ENCODE measurements at regions not wholly inside any gene's neighbourhood (a gene's known extent, or its start where the extent isn't known, plus 50 kb on each side); places are given as distances from the start of the nearest gene placed in this dataset.
"Not testable (repeated sequence)": the region's sequence is repeated elsewhere in the genome, so short reads cannot be mapped to it uniquely, and the experiment has no call there.

DNA sequence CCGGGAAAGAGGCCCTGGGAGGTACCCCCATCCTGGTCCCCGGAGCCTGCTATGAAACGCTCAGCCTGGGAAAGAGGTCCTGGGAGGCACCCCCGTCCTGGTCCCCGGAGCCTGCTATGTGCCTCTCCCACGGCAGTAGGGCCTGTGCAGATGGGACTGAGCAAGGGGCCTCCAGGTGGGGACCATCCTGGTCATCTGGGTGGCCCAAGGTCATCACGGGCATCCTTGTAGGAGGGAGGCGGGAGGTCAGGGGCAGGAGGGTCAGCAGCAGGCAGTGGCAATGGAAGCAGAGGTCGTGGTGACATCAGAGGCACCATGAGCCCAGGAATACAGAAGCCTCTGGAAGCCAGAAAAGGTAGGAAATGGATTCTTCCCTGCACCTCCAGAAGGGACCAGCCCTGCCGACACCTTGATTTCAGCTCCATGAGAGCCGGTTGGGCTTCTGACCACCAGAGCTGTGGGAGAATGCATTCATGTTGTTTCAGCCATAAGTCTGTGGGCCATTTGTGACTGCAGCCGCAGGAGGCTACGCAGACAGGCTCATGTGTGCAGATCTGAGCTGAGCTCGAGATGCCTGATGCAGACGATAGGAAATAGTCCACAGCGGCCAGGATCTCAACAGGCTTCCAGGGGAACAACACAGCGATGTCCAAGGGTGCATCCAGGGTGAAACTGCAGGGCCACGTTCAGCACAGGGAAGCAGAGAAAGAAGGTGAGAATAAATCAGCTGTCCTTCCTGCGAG, 190.7 kb downstream of the LAT start:
- not testable (repeated sequence) for H3K4me3 ChIP-seq (ENCODE audit: low read length); DNase-seq (ENCODE audit: low read depth)

DNA sequence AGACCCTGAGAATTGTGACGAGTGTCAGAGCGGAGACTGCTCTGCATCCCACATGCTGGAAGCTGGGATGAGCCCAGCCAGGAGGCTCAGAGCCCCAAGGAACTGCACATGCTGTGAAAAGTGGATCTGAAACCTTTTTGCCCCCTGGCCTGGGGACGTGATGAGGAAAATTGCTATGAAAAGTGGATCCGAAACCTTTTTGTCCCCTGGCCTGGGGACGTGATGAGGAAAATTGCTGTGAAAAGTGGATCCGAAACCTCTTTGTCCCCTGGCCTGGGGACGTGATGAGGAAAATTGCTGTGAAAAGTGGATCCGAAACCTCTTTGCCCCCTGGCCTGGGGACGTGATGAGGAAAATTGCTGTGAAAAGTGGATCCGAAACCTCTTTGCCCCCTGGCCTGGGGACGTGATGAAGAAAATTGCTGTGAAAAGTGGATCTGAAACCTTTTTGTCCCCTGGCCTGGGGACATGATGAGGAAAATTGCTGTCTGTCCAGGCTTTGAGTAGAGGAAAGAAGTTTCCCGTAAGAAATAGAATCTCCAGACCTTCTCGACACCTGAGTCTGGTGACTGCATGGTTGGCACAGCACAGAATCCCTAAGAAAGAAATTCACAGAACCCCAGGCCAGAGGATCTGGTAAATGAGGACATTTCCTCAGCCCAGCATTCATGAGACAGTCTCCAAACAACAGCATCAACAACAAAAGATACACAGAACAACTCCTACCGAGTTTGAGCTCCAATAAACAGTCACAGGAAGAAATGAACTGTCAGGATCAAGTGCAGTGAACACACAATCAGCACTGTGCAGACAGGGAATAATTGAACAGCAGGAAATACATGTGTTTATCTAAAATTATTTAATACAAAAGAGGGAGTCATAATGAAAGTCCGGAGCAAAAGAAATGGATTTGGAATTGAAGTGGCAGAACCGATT, 188.8 kb downstream of the LAT start:
- not testable (repeated sequence) for H3K4me3 ChIP-seq (ENCODE audit: low read length); DNase-seq (ENCODE audit: low read depth)

DNA sequence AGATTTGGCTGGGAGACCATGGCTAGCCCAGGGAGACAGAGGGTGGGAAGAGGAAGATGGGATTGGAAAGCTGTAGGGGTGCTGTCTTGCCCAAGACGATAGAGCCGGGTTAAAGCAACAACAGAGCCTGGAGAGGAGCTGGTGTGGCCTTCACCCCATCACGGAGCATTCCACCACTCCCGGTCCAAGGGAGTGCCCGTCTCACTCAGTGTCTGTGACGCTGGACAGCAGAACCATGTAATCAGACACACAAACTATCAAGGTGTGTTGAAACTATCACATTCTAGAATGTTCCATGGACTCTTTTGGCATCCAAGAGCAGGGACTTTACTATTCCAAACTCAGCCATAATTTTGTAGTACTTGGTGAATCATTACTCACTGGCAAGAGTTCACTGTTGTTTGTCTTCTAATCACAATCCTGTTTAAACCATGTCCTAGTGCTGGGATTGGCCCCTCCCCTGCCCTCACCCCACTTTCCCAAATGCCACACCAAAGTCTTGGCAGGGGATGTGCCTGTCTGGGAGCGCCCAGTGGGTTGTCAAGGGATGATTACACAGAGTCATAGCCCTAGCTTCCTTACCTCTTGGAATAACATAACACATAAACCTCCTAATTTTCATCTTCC, 187.4 kb downstream of the LAT start:
- not testable (repeated sequence) for DNase-seq (ENCODE audit: low read depth); H3K4me3 ChIP-seq (ENCODE audit: low read length)

DNA sequence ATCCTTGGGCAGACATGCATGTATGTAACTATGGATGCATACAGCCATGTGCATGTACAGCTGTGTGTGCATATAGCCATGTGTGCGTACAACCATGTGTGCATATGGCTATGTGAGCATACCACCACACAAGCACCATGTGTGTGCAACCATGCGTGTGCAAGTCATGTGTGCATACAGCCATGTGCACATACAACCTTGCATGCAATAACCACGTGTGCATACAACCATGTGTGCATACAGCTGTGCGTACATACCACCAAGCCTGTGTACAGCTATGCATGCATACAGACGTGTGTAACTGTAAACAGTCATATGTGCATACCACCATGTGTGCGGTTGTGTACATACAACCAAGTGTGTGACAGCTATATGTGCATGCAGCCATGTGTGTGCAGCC, 186.4 kb downstream of the LAT start:
- not testable (repeated sequence) for H3K4me3 ChIP-seq (ENCODE audit: low read length); DNase-seq (ENCODE audit: low read depth)

DNA sequence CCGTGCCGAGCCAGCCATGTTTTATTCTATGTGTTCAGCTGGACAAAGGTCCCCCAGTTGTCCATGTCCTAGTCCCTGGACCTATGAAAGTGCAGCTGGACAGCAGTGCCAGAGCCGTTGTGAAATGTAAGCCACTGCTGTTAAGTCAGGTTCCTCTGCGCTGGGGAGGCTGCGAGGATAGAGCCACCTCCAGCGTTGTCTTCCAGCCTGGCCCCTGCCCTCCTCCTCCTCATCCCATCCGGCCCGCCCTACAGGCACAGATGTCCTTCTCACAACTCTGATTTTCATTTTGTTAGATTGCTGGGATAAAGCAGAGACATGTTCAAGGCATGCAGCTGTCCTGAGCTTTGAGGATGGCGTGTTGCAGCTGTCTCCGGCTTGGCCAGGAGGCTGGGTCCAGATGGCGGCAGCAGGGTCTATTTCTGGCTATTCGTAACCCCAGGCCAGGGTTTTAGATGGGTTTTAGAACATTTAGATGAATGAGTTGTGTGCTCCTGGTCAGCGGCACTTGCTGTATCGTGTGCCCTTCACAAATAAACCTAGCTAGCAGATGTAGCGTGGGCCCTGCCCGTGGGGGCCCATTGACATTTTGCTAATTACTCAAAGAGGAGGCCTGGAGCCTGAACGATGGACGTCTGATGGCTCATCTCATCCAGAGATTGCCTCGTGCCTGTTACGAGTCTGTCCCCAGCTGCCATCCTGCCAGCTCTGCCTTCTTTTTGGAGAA, 185.7 kb downstream of the LAT start:
- not testable (repeated sequence) for H3K4me3 ChIP-seq (ENCODE audit: low read length)
- peak; percentile 28 for DNase-seq (ENCODE audit: low read depth)

DNA sequence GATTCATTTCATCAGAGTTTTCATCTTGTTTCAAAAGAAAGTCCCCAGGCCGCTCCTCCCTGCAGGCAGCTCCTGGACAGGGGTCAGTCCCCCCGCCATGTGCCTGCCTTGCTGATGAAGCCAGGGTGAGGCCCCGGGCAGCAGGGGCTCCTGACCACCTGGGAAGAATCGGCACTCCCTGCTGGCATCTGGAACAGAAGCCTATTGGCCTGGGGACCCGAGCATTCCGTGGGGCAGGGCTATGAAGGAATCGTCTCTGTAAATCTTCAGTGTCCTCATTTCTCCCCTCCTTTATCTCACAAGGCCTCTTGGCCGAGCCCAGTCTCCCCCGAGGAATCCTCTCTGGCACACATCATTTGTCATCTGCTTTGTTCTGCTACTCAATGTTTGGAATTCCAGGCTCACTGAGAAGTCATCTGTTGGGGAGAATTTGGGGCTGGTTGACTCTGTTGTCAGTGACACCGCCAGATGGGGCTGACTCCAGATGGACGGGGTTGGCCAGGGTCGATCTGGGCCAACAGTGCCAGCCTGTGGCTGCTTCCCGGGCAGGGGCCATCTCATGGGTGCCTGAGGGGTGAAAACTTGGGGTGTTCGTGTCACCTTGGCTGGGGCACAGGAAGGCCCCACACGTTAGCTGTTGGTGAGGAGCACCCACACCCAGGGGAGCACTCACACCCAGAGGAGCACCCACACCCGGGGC, 184.6 kb downstream of the LAT start:
- peak; percentile 82 for DNase-seq (ENCODE audit: low read depth)
- TF ChIP-seq, protein P1, sequence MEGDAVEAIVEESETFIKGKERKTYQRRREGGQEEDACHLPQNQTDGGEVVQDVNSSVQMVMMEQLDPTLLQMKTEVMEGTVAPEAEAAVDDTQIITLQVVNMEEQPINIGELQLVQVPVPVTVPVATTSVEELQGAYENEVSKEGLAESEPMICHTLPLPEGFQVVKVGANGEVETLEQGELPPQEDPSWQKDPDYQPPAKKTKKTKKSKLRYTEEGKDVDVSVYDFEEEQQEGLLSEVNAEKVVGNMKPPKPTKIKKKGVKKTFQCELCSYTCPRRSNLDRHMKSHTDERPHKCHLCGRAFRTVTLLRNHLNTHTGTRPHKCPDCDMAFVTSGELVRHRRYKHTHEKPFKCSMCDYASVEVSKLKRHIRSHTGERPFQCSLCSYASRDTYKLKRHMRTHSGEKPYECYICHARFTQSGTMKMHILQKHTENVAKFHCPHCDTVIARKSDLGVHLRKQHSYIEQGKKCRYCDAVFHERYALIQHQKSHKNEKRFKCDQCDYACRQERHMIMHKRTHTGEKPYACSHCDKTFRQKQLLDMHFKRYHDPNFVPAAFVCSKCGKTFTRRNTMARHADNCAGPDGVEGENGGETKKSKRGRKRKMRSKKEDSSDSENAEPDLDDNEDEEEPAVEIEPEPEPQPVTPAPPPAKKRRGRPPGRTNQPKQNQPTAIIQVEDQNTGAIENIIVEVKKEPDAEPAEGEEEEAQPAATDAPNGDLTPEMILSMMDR (conservative IDR thresholded peaks at IDR 0.05; ENCODE audit: low read length) = 0 out of 2 replicates have a peak, but pooled peaks have one; percentile 1

DNA sequence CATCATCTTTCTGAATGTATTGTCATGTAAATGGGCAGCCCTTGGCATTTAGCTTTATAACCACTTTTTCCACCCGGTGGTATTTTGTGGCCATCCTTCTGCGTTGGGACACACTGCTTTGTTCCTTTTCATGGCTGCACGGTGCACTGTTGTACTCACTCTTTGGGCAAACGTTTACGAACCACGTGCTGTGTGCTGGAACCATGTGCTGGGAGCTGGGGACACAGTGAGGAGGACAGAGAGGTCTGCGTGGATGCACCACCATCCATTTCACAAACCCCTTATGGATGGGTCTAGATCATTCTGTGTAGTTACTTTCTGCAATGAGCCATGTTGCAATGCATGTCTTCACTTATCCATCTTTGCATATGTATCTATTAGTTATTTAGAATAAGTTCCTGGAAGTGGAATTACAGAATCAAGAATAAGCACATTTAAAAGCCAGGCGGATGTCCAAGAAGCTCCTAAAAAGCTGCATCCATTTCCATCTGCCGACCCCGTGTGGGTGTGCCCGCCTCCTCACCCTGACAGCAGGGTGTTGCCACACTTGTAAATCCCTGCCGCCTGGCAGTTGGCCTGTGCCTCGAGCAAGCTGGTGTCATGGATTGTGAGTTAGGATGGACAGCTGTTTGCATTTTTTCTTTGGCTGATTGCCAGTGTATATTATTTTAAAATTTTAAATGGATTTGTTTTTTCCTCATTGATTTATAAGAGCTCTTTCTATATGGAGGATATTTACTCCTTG, 183.8 kb downstream of the LAT start:
- H3K4me3 ChIP-seq (ENCODE audit: low read length) = not testable (repeated sequence)
- DNase-seq (ENCODE audit: low read depth) = peak; percentile 32

More for the DNA sequence above, 184.6 kb downstream of the LAT start:
- not testable (repeated sequence) for H3K4me3 ChIP-seq (ENCODE audit: low read length)

DNA sequence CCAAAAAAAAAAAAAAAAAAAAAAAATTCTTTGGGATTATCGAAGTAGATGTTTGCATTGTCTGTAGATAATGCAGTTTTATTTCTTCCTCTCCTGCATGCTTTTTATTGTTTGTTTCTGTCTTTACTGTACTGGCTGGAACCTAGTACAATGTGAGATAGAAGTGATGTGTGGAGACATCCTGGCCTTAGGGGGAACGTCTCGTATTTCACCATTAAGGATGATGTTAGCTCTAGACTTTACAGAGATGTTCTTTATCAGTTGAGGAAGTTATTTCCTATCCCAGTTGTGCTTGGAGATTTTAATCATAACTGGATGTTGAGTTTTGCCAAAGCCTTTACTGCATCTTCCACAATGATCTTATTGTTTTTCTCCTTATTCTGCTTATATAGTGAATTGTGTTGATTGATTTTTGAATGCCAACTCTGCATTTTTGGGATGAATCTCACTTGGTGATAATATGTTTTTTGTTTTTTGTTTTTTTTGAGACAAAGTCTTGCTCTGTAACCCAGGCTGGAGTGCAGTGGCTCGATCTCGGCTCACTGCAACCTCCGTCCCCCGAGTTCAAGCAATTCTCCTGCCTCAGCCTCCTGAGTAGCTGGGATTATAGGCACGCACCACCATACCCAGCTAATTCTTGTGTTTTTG, 179.7 kb downstream of the LAT start:
- DNase-seq (ENCODE audit: low read depth); H3K4me3 ChIP-seq (ENCODE audit: low read length): not testable (repeated sequence)

DNA sequence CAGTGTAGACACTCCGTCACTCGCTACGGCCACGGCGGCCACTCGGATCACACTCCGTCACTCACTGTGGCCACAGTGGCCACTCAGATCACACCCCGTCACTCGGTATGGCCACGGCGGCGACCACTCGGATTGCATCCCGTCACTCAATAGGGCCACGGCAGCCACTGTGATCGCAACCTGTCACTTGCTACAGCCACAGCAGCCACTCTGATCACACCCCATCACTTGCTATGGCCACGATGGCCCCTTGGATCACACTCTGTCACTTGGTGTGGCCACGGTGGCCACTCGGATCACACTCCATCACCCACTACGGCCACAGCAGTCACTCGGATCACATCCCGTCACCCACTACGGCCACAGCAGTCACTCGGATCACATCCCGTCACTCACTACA, 175.3 kb downstream of the LAT start:
- not testable (repeated sequence) for H3K4me3 ChIP-seq (ENCODE audit: low read length); DNase-seq (ENCODE audit: low read depth)

DNA sequence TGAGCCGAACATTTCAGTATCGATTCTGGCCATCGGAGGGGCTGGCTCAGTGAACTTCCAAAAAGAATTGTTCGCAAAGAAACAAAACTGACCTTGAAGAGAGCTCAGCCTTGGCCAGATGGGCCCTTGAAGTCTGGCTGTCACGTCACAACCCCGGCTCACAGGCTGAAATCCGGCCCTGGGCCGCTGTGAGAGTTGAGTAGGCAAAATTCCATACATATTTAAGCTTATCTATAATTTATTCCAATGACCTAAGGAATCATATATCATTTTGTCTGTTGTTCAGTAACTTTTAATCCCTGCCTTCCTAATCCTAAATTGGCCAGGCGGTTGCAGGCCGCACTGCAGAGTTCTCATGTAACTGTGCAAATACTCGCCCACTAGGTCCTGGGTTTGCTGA, 174.8 kb downstream of the LAT start:
- not testable (repeated sequence) for H3K4me3 ChIP-seq (ENCODE audit: low read length); DNase-seq (ENCODE audit: low read depth)

DNA sequence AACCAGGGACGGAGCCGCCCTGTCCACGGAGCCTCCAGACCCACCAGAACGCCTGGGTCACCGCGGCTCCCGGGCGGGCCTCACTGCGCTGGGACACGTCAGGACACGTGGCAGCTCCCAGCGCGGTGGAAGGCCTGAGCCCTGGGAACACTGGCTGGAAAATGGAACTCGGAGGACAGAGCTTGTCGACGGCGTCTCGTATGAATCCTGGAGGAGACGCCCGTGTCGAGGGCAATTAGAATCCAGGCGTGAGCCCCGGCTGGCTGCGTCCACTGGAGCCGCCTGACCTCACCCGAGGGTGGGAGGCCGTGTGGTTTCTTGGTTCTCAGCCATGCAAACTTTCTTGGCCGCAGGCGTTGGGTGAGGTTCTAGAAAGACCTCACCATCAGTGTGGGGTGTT, 173.9 kb downstream of the LAT start:
- DNase-seq (ENCODE audit: low read depth) = no peak
- TF ChIP-seq, protein P1 (conservative IDR thresholded peaks at IDR 0.05; ENCODE audit: low read length) = no peak
- H3K4me3 ChIP-seq (ENCODE audit: low read length) = no peak overlapping the region

DNA sequence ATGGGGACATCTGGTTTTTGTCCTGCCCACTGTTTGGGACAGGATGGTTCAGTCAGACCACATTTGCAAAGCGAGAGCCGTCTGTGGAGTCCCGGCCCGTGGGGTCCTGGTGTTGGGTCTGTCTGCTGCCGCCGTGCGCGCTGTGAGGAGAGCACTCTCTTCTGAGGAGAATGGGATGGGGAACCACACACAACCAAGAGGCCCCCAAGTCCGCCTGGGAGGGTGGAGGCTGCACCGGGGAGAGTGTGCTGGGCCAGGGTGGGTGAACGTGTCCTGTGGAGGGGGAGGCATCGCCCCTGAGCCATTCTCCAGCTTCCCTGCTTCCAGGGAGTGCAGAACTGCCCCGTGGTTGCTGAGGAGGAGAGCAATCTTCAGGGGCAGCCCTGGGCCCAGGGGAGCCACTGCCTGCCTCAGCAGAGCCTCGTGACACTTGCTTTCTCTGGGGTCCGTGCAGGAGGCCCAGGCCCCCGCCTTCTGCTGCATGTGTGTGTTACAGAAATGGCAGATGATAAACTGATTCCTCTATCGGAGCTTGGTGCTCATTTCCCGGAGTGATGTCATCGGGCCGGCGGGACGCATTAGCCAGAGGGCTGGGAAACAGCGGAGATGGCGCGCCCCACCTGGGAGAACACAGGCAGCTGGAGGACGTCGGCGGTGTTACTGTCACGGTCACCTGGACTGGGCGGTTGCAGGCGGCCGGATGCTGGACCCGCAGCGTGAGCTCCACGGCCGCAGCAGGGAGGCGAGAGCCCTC, 173.4 kb downstream of the LAT start:
- DNase-seq (ENCODE audit: low read depth); H3K4me3 ChIP-seq (ENCODE audit: low read length): not testable (repeated sequence)
